Spleen (tissue), 11 donors: ENCODE measurements at regions not wholly inside any gene's neighbourhood (a gene's known extent, or its start where the extent isn't known, plus 50 kb on each side); places are given as distances from the start of the nearest gene placed in this dataset.

ENCODE experiments used
- DNase-seq: peaks from one replicate; pipeline ENCODE4 v3.0.0-alpha.2; 2020
- H3K27ac ChIP-seq, 8 donors: fragments of 200-600 bp; sonication (generic) in 7 of 8; 1 replicate in 4 of 8; 2 replicates in 4 of 8; pipeline versions ENCODE4 v1.5.0 to v1.8.0; 2016 to 2021; ENCODE audit warnings: inconsistent platforms in 4 of 8, mild to moderate bottlenecking in 4 of 8, moderate library complexity in 1 of 8
- H3K27me3 ChIP-seq, 7 donors: fragments of 200-600 bp; sonication (generic) in 6 of 7; replicated peaks in 1 of 7; 1 replicate in 4 of 7; 2 replicates in 3 of 7; pipeline versions ENCODE4 v1.5.0 to v1.8.0; 2016 to 2021; ENCODE audit warnings: inconsistent platforms in 3 of 7, mild to moderate bottlenecking in 1 of 7
- H3K36me3 ChIP-seq, 6 donors: fragments of 200-600 bp; sonication (generic) in 5 of 6; 1 replicate in 4 of 6; 2 replicates in 2 of 6; pipeline versions ENCODE4 v1.5.0 to v1.8.0; 2016 to 2021; ENCODE audit warnings: inconsistent platforms in 2 of 6
- H3K4me1 ChIP-seq, 6 donors: fragments of 200-600 bp; sonication (generic) in 5 of 6; 1 replicate in 3 of 6; 2 replicates in 3 of 6; pipeline versions ENCODE4 v1.5.0 to v1.8.0; 2016 to 2021; ENCODE audit warnings: inconsistent platforms in 3 of 6
- H3K4me3 ChIP-seq, 8 donors: fragments of 200-600 bp; sonication (generic) in 7 of 8; 1 replicate in 4 of 8; 2 replicates in 4 of 8; pipeline versions ENCODE4 v1.5.0 to v1.8.0; 2016 to 2021; ENCODE audit warnings: inconsistent platforms in 4 of 8, mild to moderate bottlenecking in 4 of 8, moderate library complexity in 2 of 8
- H3K9me3 ChIP-seq, 8 donors: fragments of 200-600 bp; sonication (generic) in 7 of 8; 1 replicate in 4 of 8; 2 replicates in 4 of 8; pipeline versions ENCODE4 v1.5.0 to v1.8.0; 2016 to 2021; ENCODE audit warnings: inconsistent platforms in 4 of 8
- POLR2A ChIP-seq, 3 donors: fragments of 450-650 bp; IDR thresholded peaks; one replicate each; pipeline ENCODE4 v1.5.1; 2017; ENCODE audit warnings: antibody characterized with exemption in 3 of 3, mild to moderate bottlenecking in 1 of 3
- POLR2AphosphoS5 ChIP-seq, 3 donors: sonication (generic); formaldehyde crosslinking; IDR thresholded peaks; one replicate each; pipeline ENCODE4 v1.5.1; 2017; ENCODE audit warnings: antibody characterized with exemption in 3 of 3
- WGBS, 5 donors: extraction: QIAGEN DNeasy Blood & Tissue Kit in 3 of 5; methylation state at CpG; one replicate each; pipeline versions ENCODE4 v1.1.5 to v1.1.7; 2013 to 2018; 5-methylcytosine and 5-hydroxymethylcytosine counted together
- intact Hi-C: fragments of 100-400 bp; cut with DNase I; formaldehyde crosslinking; loops from one replicate; pipeline ENCODE4 v1.15.0; 2023; ENCODE audit warnings: low total_unique reads
- TF ChIP-seq, protein P1 (sequence below), 11 experiments: fragments of 200-600 bp in 7 of 11; fragments of 450-650 bp in 4 of 11; sonication (generic) in 4 of 11; IDR thresholded peaks in 8 of 11; conservative IDR thresholded peaks in 3 of 11; 1 replicate in 7 of 11; 2 replicates in 4 of 11; pipeline versions ENCODE4 v1.4.0 to v1.8.0; 2016 to 2021; ENCODE audit warnings: antibody characterized with exemption in 11 of 11, inconsistent platforms in 4 of 11, mild to moderate bottlenecking in 1 of 11
- donor health status: healthy with polysubstance abuse.
- donor health status: DM: no; HTN: no; CAD: no; lungs with moderate emphysema.
- donor health status: DM: no; HTN: no; CAD: no.
- donor health status: Bipolar disorder and iron deficiency.
- donor health status: healthy.
- donor health status: DM: no; HTN: no; CAD: no.
- donor health status: DM: yes; HTN: yes; CAD: no.

DNA sequence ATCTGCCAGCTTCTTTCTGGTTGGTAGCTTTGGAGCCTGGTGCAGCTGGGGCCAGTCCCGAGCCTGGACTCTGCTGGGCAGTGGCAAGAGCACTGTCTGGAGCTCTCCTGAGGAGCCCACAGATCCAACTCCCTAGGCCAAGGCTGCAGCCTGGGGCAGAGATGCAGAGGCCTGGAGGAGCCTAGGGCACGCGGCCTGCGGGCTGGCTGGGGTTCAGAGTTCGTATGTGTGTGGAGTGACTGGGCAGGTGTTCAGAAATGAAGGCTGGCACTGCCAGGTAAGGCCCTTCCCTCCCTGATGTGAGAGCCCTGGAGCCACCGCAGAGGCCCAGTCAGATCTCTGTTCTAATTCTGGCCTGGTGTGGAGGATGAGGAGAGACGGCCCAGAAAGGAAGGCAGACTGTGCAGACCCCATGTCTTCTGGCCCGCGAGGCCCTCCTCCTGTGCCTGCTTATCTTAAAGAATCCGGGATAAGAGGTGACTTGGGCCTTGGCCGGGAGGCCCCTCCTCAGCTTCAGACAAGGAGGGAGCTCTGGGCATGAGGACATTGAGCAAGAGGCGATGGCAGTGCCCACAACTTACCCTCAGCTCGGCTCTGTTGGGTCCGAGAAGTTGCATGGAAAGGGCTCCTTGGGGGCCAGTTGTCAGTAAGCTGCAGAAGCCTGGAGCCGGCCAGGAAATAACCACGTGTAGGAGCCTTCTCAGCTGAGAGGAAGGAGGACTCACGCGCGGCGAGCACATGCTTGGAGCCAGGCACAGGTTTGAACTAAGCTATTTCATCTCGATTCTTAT, 62.2 kb upstream of the B3GAT1 start:
- Histone ChIP-seq H3K27ac (no peak overlapping the region), H3K9me3 (no peaks in the 10 kb centered on the region), H3K36me3 (no peaks in the 10 kb centered on the region), H3K27me3 (peaks cover 0 to 82% (median 0%) of the 10 kb centered on the region in 7 donors), H3K4me3 (no peak overlapping the region), H3K4me1 (no peaks in the 10 kb centered on the region)
- TF ChIP-seq POLR2A (IDR thresholded peaks at IDR 0.05) (no peak), POLR2AphosphoS5 (IDR thresholded peaks at IDR 0.05) (no peak)
- TF ChIP-seq, protein P1, sequence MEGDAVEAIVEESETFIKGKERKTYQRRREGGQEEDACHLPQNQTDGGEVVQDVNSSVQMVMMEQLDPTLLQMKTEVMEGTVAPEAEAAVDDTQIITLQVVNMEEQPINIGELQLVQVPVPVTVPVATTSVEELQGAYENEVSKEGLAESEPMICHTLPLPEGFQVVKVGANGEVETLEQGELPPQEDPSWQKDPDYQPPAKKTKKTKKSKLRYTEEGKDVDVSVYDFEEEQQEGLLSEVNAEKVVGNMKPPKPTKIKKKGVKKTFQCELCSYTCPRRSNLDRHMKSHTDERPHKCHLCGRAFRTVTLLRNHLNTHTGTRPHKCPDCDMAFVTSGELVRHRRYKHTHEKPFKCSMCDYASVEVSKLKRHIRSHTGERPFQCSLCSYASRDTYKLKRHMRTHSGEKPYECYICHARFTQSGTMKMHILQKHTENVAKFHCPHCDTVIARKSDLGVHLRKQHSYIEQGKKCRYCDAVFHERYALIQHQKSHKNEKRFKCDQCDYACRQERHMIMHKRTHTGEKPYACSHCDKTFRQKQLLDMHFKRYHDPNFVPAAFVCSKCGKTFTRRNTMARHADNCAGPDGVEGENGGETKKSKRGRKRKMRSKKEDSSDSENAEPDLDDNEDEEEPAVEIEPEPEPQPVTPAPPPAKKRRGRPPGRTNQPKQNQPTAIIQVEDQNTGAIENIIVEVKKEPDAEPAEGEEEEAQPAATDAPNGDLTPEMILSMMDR (IDR thresholded peaks at IDR 0.05 in 8 of 11, conservative IDR thresholded peaks at IDR 0.05 in 3 of 11), result no peak
- 77 to 91% (median 85%) methylated on average over 17 to 21 of the region's 21 CpGs for WGBS, 5 donors
- intact Hi-C loops, result no loop called here
- DNase-seq, result no peak

DNA sequence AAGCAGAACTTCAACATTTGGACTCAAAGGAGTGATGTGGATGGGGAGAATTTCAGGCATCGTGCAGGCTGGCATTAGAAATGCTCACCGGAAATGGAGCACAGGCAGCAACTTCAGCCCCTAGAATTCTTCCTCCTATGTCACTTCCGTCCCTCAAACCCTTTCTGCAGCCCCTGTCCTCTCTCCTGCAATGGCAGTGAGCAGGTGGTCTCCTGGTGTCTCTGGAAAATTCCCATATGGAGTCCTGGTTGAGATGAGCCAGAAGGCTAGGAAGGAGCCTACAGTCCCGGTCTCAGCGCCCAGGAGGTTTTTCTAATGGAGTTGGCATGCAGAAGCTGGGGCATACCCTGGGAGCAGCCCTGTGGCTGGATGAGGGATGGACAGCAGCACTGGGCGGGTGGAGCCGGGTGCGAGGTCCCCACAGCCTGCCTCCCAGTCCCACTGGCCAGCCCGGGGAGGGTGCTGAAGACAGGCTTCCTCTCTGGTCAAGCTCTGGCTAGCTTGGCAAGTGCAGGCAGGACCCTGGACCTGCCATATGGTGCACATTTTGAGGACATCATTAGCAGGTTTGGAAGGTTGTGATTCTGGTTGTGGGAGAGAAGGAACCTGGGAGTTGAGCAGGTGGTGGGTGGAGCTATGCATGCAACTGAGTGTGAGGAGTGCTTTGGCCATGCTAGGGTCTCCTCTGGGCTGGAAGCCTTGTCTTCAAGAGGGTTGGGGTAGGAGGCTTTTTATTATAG, 59.8 kb upstream of the B3GAT1 start:
- 71 to 85% (median 78%) methylated on average over 7 to 9 of the region's 9 CpGs for WGBS, 5 donors
- DNase-seq, result no peak
- peaks cover 0 to 80% (median 0%) of the 10 kb centered on the region in 7 donors for H3K27me3 ChIP-seq
- H3K27ac ChIP-seq, result no peak overlapping the region
- no peak for TF ChIP-seq POLR2A (IDR thresholded peaks at IDR 0.05)
- no peak for TF ChIP-seq POLR2AphosphoS5 (IDR thresholded peaks at IDR 0.05)
- TF ChIP-seq, protein P1 (IDR thresholded peaks at IDR 0.05 in 8 of 11, conservative IDR thresholded peaks at IDR 0.05 in 3 of 11), result no peak
- intact Hi-C loops, result no loop called here
- no peaks in the 10 kb centered on the region for H3K36me3 ChIP-seq
- H3K9me3 ChIP-seq, result no peaks in the 10 kb centered on the region
- no peak overlapping the region for H3K4me3 ChIP-seq
- H3K4me1 ChIP-seq, result no peaks in the 10 kb centered on the region

DNA sequence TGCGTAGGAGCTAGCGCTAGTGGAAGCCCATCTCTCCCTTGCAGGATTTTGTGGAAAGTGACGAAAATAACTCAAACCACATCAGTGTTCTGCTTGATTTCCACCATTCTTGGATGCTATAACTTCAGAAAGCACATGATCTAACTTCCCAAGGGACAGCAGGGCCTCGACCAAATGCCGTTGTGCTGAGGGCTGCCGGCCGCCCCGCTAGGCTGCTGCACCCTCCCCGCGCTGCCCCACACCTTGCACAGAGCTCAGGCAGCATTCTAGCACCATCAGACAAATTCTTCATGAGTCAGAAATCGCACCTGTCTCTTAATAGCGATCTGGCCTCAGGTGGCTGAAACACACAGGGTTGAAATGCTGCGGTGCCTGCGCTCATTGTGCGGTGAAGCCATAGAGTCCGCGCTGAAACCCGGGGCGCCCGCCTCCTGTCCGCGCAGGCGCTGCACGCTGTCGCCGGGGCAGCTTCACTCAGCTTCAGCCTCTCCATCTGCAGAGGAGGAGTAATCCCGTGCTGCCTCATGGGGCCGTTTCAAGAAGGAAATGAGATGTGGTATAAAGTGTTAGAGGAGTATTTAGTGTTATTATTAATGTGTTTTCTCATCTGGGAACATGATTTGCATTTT, 59.2 kb upstream of the B3GAT1 start:
- Histone ChIP-seq H3K27ac (no peak overlapping the region), H3K4me3 (no peak overlapping the region), H3K9me3 (no peaks in the 10 kb centered on the region), H3K27me3 (peaks cover 0 to 81% (median 6%) of the 10 kb centered on the region in 7 donors), H3K4me1 (no peaks in the 10 kb centered on the region), H3K36me3 (no peaks in the 10 kb centered on the region)
- DNase-seq, result no peak
- intact Hi-C loops, result no loop called here
- no peak for TF ChIP-seq POLR2A (IDR thresholded peaks at IDR 0.05)
- TF ChIP-seq, protein P1 (IDR thresholded peaks at IDR 0.05 in 8 of 11, conservative IDR thresholded peaks at IDR 0.05 in 3 of 11), result no peak
- no peak for TF ChIP-seq POLR2AphosphoS5 (IDR thresholded peaks at IDR 0.05)
- 30 to 54% (median 44%) methylated on average over 17 to 28 of the region's 28 CpGs for WGBS, 5 donors

DNA sequence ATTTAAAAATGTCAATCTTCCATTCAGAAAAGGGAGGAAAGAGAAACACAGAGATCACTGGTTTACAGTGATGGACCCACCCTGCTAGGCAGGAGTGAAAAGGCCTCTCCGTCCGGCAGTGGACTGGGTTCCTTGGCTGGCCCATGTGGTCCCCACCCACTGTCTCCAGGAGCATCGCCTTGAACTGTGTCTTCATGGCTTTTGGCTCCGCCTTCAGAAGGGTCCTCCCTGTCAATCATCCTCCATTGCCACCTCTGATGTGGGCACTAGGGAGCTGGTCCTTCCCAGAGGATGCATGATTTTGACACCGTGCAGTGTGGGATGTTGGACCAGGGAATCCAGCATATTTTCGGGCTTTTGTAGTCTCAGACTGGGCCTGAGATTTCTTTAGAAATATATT, 58.2 kb upstream of the B3GAT1 start:
- Histone ChIP-seq H3K27me3 (peaks cover 0 to 81% (median 11%) of the 10 kb centered on the region in 7 donors), H3K4me3 (no peak overlapping the region), H3K36me3 (no peaks in the 10 kb centered on the region), H3K27ac (no peak overlapping the region), H3K4me1 (no peaks in the 10 kb centered on the region), H3K9me3 (no peaks in the 10 kb centered on the region)
- DNase-seq, result no peak
- WGBS, 5 donors, result 89 to 95% (median 92%) methylated on average over 6 of the region's 6 CpGs
- intact Hi-C loops, result no loop called here
- TF ChIP-seq, protein P1 (IDR thresholded peaks at IDR 0.05 in 8 of 11, conservative IDR thresholded peaks at IDR 0.05 in 3 of 11), result no peak
- TF ChIP-seq POLR2AphosphoS5 (IDR thresholded peaks at IDR 0.05) (no peak), POLR2A (IDR thresholded peaks at IDR 0.05) (no peak)
